Inflammatory macrophage treated with lipopolysaccharide for 4 hours (primary cell): ENCODE measurements at regions not wholly inside any gene's neighbourhood (a gene's known extent, or its start where the extent isn't known, plus 50 kb on each side); places are given as distances from the start of the nearest gene placed in this dataset.
"Not testable (repeated sequence)": the region's sequence is repeated elsewhere in the genome, so short reads cannot be mapped to it uniquely, and the experiment has no call there.

Experiments used
- DNase-seq: peaks from one replicate; pipeline ENCODE4 v3.0.0-alpha.2; 2020

GRCh38 chr15:100721758-100722550, 119.6 kb downstream of the ASB7 start:
- peak; percentile 93 for DNase-seq

- DNase-seq, result no peak
These were observed 120.3 kb downstream of the ASB7 start for GRCh38 chr15:100722551-100723314.

GRCh38 chr15:100723315-100723801, 121.0 kb downstream of the ASB7 start:
- DNase-seq, result no peak

DNA sequence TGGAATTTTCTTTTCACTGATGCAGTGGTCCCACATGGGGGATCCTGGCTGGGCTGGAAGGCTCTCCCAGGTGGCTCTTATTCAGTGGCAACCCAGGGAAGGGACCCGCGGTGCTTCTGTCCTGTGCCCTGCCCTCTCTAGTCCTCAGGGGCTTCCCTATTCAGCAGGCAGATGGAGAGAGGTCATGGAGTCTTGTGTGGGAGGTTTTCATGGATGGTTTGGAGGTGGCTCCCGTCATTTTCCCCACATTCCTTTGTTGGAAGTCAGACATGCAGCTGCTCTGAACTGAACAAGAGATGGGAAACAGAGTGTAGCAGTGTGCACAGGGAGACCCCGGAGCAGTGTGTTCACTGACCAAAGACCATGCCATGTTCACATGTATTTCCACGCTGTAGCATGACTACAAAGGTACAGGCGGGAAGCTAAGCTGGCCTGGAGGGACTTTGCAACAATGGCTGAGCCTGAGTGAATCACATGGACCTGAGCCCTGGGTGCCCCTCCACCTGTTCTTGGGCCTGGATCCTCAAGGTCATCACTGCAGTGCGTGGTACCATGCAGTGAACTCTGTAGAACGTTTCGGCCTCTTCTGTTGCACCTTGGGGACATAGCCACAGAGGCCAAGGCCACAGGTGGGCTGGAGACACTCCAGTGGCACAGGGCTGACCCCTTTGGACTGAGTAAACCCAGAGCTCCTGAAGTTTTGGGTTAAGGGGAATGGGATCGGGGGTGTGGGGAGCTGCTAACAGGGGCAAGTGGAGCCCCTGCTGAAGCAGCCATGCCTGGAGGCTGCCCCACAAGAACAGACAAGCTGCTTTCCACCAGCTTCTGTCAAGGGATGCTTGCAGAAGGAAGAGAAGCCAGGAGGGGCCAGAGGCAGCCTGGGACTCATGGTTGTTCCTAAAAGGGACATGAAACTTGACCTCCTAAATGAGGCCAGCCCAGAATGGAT, 123.0 kb downstream of the ASB7 start:
- no peak for DNase-seq

DNA sequence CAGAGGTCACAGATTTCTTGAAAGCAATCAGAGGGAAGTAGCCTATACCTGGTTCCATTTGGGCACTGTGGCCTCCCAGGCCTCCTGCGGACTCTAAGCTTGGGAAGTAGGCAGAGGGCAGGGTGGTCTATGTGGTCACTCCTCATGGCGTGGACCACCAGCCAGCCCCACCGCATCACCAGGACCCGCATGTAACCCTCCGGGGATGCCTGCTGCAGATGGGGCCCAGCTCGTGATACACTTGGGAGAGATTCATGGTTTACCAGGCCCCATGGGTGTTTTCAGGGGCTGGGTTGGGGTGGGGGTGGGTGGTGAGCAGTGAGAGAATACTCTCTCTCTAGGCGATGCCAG, 123.7 kb downstream of the ASB7 start:
- DNase-seq, result no peak

- DNase-seq, result no peak
These were observed 124.2 kb downstream of the ASB7 start for GRCh38 chr15:100726421-100727190.

- no peak for DNase-seq
These were observed 125.0 kb downstream of the ASB7 start for GRCh38 chr15:100727291-100727851.

- no peak for DNase-seq
These were observed 126.2 kb downstream of the ASB7 start for GRCh38 chr15:100728371-100729201.

DNA sequence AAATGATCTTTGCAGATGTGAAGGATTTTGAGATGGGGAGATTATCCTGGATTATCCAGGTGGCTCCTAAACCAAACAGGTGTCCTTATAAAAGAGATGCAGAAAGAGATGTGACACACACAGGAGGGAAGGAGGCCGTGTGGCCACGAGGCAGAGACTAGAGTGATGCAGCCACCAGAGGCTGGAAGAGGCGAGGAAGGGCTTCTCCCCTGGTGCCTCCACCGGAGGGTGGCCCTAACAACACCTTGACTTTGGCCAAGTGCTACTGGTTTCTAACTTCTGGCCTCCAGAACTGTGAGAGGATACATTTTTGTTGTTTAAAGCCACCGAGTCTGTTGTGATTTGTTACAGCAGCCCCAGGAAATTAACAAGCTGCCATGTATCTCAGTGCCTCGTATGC, 127.1 kb downstream of the ASB7 start:
- no peak for DNase-seq

DNA sequence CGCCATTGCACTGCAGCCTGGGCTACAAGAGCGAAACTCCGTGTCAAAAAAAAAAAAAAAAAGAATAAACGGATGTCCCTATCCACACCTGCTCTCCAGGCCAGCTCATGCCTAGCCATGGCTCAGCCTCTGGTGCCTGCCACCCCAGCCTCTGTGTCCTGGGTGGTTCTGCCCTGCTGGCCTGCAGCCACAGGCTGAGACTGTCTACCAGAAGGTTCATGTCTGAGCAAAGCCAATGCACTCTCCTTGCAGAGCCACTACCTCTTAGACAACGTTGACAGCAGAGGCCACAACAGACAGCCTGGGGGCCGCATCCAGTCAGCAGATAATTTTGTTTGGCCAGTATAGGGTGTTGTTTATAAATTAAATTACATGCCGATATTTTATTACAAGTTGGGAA, 127.7 kb downstream of the ASB7 start:
- no peak for DNase-seq

GRCh38 chr15:100730655-100731266, 128.4 kb downstream of the ASB7 start:
- peak; percentile 75 for DNase-seq

DNA sequence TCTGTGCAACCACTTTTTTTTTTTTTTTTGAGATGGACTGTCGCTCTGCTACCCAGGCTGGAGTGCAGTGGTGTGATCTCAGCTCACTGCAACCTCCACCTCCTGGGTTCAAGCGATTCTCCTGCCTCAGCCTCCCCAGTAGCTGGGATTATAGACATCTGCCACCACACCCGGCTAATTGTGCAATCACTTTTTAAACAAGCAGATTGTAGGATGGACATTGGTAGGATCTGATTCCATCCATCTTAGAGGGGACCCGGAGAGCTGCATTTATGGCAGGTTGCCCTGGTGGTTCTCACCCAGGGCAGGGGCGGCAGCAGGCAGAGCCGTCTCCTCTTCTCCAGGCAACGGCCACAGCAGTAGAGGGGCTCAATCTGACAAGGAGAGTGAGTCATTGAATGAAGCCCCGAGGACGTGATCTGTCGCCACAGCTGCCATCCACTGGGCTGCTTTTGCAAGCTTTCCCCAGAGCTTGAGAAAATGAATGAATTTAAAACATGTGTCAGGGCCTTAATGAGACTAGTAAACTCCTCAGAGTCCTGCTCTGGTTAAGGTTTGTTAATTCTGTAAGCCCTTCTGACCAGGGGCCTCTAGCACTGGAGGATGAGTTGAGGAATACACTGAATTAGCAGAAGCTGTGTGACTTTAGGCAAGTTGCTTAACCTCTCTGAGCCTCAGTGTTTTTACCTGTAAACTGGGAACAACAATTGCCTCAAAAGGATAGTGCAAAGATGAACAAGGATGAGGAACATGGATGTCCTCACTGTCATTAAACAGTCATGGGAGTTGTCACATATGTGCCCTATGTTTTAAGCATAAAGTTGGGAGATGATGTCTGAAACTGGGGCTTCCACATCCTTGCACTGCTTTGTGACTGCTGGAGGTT, 129.1 kb downstream of the ASB7 start:
- DNase-seq, result no peak

- DNase-seq, result no peak
These were observed 130.0 kb downstream of the ASB7 start for GRCh38 chr15:100732211-100733055.

DNA sequence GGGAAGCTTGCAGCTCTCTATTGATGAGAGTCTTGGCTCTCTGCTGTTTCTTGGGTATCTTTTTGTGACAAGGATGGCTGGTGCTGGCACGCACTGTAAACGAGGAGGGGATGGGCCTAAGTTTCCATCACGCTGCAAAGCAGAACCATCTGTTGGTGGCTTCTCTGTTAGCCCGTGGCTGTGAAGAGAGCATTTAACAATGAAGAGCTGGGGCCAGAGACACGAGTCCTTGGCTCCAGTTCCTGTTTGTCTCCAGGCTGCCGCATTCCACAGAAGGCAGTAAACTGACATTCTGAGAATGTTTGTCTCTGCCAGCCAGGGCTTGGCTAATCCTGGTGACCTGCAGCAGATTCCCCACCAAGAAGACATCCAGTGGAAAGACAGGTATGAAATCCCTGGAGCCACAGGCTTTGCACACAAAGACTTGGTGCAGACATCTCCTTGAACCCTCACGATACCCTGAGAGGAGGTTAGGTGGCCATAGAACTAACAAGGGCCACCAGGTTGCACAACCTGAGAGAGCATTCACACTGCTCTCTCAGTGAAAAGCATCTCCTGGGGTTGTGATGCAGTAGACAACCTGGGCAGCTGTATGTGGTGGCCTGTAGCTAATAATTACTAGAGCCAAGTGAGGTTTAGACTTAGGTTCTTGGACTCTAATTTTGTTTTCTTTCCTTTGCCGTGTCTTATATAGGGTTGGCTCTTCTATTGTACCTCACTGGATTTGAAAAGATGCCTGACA, 130.9 kb downstream of the ASB7 start:
- no peak for DNase-seq

- DNase-seq, result not testable (repeated sequence)
These were observed 131.4 kb downstream of the ASB7 start for GRCh38 chr15:100733843-100734185.

GRCh38 chr15:100734586-100734985, 132.2 kb downstream of the ASB7 start:
- no peak for DNase-seq

DNA sequence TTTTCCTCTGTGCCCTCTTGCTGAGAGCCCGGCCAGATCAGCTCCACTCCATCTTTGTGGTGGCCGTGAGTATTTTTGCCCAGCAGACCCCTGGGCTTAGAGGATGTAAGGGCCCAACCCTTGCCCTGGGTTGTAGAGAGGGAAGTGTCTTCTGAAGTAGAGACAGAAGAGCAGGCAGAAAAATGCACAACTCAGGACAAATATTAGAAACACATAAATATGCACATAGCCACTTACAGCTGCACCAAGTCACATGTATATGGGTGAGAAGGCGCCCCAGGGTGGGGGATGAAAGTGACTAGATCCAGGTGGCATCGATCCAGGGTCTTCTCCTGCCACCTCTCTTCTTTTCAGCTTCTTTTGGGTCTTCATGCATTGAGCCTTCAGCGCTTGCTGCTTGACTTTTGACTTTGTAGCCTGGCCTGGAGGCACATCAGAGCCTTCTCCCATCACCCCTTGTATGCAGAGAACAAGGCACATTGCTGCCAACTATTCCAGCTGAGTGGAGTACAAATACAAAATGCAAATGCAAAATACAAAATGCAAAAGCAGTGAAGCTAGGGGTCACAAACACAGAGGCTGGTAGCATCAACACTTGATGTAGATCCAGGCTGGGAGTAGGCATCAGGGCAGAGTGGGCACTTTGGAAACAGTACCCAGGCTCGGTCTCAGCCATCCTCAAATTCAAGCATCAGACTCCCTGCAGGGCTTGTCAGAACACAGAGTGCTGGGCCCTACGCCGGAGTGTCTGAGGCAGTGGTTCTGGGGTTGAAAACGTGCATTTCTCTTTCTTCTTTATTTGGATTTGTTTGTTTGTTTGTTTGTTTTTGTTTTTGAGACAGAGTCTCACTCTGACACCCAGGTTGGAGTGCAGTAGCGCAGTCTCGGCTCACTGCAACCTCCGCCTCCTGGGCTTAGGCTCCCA, 133.0 kb downstream of the ASB7 start:
- no peak for DNase-seq
